ENCODE measurements at regions not wholly inside any gene's neighbourhood (a gene's known extent, or its start where the extent isn't known, plus 50 kb on each side); places are given as distances from the start of the nearest gene placed in this dataset.
"Not testable (repeated sequence)": the region's sequence is repeated elsewhere in the genome, so short reads cannot be mapped to it uniquely, and the experiment has no call there.

DNA sequence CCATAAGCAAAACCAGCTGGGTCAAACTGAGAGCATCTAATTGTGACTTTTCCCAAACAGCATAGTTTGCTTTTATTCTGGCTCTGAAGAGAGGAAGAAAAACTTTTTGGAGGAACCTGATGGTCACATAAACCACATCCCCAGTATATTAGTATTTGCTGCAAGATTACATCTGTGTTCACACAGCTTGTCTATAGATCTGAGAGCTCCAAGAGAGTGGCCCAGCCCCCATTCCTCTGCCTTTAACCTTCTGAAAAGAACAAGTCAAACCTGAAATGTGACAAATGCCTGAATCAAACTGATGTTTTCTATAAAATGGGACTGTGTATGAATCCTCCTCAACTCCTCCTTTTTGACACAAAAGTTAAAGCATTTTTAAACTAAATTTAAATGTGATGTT, 435.2 kb downstream of the ZNF479 start:
- H3K36me3 ChIP-seq (ENCODE audit: insufficient read depth, low read length); H3K9ac ChIP-seq (ENCODE audit: low read depth, low read length); H3K4me3 ChIP-seq (ENCODE audit: low read length); H3K27ac ChIP-seq (ENCODE audit: low read depth, low read length); H3K27me3 ChIP-seq (ENCODE audit: insufficient read depth, low read length); H3K4me1 ChIP-seq (ENCODE audit: insufficient read depth, low read length): not testable (repeated sequence)
- H3K9me3 ChIP-seq (ENCODE audit: insufficient read depth, low read depth, low read length): peaks cover 88% of the 10 kb centered on the region

DNA sequence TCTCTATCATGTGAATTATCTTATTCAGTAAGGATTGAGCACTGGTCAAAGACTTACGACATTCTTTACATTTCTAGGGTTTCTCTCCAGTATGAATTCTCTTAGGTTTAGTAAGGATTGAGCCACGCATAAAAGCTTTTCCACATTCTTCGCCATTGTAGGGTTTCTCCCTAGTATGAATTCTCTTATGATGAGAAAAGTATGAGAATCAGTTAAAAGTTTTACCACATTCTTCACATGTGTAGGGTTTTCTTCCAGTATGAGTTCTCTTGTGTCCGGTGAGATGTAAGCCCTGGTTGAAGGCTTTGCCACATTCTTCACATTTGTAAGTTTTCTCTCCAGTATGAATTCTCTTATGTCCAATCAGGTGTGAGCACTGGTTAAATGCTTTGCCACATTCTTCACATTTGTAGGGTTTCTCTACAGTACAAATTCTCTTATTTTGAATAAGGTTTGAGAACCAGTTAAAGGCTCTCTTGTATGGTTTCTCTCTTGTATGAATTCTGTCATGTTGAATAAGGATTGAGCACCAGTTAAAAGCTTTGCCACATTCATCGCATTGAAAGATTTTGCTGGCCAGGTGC, 445.9 kb downstream of the ZNF479 start:
- Histone ChIP-seq H3K9ac (ENCODE audit: low read depth, low read length) (no peak overlapping the region), H3K9me3 (ENCODE audit: insufficient read depth, low read depth, low read length) (peaks cover 88% of the 10 kb centered on the region), H3K27ac (ENCODE audit: low read depth, low read length) (no peak overlapping the region), H3K4me1 (ENCODE audit: insufficient read depth, low read length) (no peaks in the 10 kb centered on the region), H3K27me3 (ENCODE audit: insufficient read depth, low read length) (no peaks in the 10 kb centered on the region), H3K36me3 (ENCODE audit: insufficient read depth, low read length) (no peaks in the 10 kb centered on the region), H3K4me3 (ENCODE audit: low read length) (no peak overlapping the region)
- WGBS: 97% methylated on average over 4 of the region's 5 CpGs

DNA sequence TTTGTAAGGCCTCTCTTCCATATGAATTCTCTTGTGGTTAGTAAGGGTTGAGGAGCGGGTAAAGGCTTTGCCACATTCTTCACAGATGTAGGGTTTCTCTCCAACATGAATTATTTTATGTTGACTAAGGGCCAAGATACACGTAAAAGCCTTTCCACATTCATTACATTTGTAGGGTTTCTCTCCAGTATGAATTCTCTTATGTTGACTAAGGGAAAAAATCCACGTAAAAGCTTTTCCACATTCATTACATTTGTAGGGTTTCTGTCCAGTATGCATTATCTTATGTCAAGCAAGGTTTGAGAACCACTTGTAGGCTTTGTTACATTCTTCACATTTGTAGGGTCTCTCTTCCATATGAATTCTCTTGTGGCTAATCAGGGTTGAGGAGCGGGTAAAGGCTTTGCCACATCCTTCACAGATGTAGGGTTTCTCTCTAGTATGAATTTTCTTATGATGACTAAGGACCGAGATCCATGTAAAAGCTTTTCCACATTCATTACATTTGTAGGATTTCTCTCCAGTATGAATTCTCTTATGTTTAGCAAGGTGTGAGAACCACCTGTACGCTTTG, 493.0 kb downstream of the ZNF479 start:
- Histone ChIP-seq H3K27ac (ENCODE audit: low read depth, low read length) (no peak overlapping the region), H3K9ac (ENCODE audit: low read depth, low read length) (no peak overlapping the region), H3K27me3 (ENCODE audit: insufficient read depth, low read length) (no peaks in the 10 kb centered on the region), H3K4me3 (ENCODE audit: low read length) (no peak overlapping the region), H3K4me1 (ENCODE audit: insufficient read depth, low read length) (no peaks in the 10 kb centered on the region), H3K36me3 (ENCODE audit: insufficient read depth, low read length) (no peaks in the 10 kb centered on the region), H3K9me3 (ENCODE audit: insufficient read depth, low read depth, low read length) (peaks cover 96% of the 10 kb centered on the region)
- 100% methylated on average over 1 of the region's 6 CpGs for WGBS

GRCh38 chr7:56609852-56610355, 493.7 kb upstream of the NUPR2 start:
- no CpG with 5 or more reads among the region's 2 CpGs for WGBS
- H3K27me3 ChIP-seq (ENCODE audit: insufficient read depth, low read length): no peaks in the 10 kb centered on the region
- H3K4me3 ChIP-seq (ENCODE audit: low read length): no peak overlapping the region
- no peaks in the 10 kb centered on the region for H3K36me3 ChIP-seq (ENCODE audit: insufficient read depth, low read length)
- H3K4me1 ChIP-seq (ENCODE audit: insufficient read depth, low read length): no peaks in the 10 kb centered on the region
- H3K27ac ChIP-seq (ENCODE audit: low read depth, low read length): no peak overlapping the region
- no peak overlapping the region for H3K9ac ChIP-seq (ENCODE audit: low read depth, low read length)
- peaks cover 96% of the 10 kb centered on the region for H3K9me3 ChIP-seq (ENCODE audit: insufficient read depth, low read depth, low read length)

GRCh38 chr7:56605146-56605545, 488.9 kb upstream of the NUPR2 start:
- Histone ChIP-seq H3K9me3 (ENCODE audit: insufficient read depth, low read depth, low read length) (peaks cover 94% of the 10 kb centered on the region), H3K4me3 (ENCODE audit: low read length) (no peak overlapping the region), H3K27me3 (ENCODE audit: insufficient read depth, low read length) (no peaks in the 10 kb centered on the region), H3K4me1 (ENCODE audit: insufficient read depth, low read length) (no peaks in the 10 kb centered on the region), H3K9ac (ENCODE audit: low read depth, low read length) (no peak overlapping the region), H3K36me3 (ENCODE audit: insufficient read depth, low read length) (no peaks in the 10 kb centered on the region), H3K27ac (ENCODE audit: low read depth, low read length) (no peak overlapping the region)
- 89% methylated on average over 19 of the region's 19 CpGs for WGBS

DNA sequence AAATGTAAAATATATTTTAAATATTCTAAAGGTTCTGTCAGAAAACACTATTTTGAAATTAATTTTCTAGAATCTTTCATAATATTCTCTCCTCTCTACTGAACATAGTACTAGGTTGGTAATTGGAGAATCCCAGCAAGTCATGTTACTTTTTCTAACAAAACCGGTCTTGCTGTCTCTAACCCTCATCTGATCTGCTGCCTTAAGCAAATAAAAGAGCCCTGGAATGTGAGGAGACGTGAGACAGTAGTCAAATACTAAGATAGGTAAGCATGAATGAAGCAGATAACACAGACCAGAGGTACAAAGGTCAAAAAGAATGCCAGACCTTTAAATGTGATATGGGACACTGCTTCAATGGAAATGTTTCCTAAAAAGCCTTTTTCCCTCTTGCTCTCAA, 462.4 kb upstream of the NUPR2 start:
- no peak overlapping the region for H3K27ac ChIP-seq (ENCODE audit: low read depth, low read length)
- no peak overlapping the region for H3K4me3 ChIP-seq (ENCODE audit: low read length)
- no peaks in the 10 kb centered on the region for H3K36me3 ChIP-seq (ENCODE audit: insufficient read depth, low read length)
- WGBS: 22% methylated on average over 1 of the region's 2 CpGs
- no peaks in the 10 kb centered on the region for H3K27me3 ChIP-seq (ENCODE audit: insufficient read depth, low read length)
- peaks cover 91% of the 10 kb centered on the region for H3K9me3 ChIP-seq (ENCODE audit: insufficient read depth, low read depth, low read length)
- no peaks in the 10 kb centered on the region for H3K4me1 ChIP-seq (ENCODE audit: insufficient read depth, low read length)
- no peak overlapping the region for H3K9ac ChIP-seq (ENCODE audit: low read depth, low read length)

- H3K9ac ChIP-seq (ENCODE audit: low read depth, low read length): no peak overlapping the region
- no peak overlapping the region for H3K27ac ChIP-seq (ENCODE audit: low read depth, low read length)
- H3K9me3 ChIP-seq (ENCODE audit: insufficient read depth, low read depth, low read length): peaks cover 80% of the 10 kb centered on the region
- no CpG with 5 or more reads among the region's 1 CpG for WGBS
- no peaks in the 10 kb centered on the region for H3K4me1 ChIP-seq (ENCODE audit: insufficient read depth, low read length)
- no peaks in the 10 kb centered on the region for H3K27me3 ChIP-seq (ENCODE audit: insufficient read depth, low read length)
- no peaks in the 10 kb centered on the region for H3K36me3 ChIP-seq (ENCODE audit: insufficient read depth, low read length)
- H3K4me3 ChIP-seq (ENCODE audit: low read length): no peak overlapping the region
These were observed 454.8 kb upstream of the NUPR2 start for GRCh38 chr7:56570968-56571367.

- 94% methylated on average over 37 of the region's 37 CpGs for WGBS
- peaks cover 95% of the 10 kb centered on the region for H3K9me3 ChIP-seq (ENCODE audit: insufficient read depth, low read depth, low read length)
- no peaks in the 10 kb centered on the region for H3K27me3 ChIP-seq (ENCODE audit: insufficient read depth, low read length)
- H3K27ac ChIP-seq (ENCODE audit: low read depth, low read length): no peak overlapping the region
- no peak overlapping the region for H3K9ac ChIP-seq (ENCODE audit: low read depth, low read length)
- no peaks in the 10 kb centered on the region for H3K36me3 ChIP-seq (ENCODE audit: insufficient read depth, low read length)
- H3K4me3 ChIP-seq (ENCODE audit: low read length): no peak overlapping the region
- no peaks in the 10 kb centered on the region for H3K4me1 ChIP-seq (ENCODE audit: insufficient read depth, low read length)
These were observed 422.6 kb upstream of the NUPR2 start for GRCh38 chr7:56538541-56539429.

- H3K9me3 ChIP-seq (ENCODE audit: insufficient read depth, low read depth, low read length): peaks cover 96% of the 10 kb centered on the region
- 93% methylated on average over 19 of the region's 19 CpGs for WGBS
- no peaks in the 10 kb centered on the region for H3K27me3 ChIP-seq (ENCODE audit: insufficient read depth, low read length)
- H3K27ac ChIP-seq (ENCODE audit: low read depth, low read length): no peak overlapping the region
- no peak overlapping the region for H3K9ac ChIP-seq (ENCODE audit: low read depth, low read length)
- no peaks in the 10 kb centered on the region for H3K4me1 ChIP-seq (ENCODE audit: insufficient read depth, low read length)
- no peaks in the 10 kb centered on the region for H3K36me3 ChIP-seq (ENCODE audit: insufficient read depth, low read length)
- no peak overlapping the region for H3K4me3 ChIP-seq (ENCODE audit: low read length)
These were observed 421.7 kb upstream of the NUPR2 start for GRCh38 chr7:56537952-56538351.

DNA sequence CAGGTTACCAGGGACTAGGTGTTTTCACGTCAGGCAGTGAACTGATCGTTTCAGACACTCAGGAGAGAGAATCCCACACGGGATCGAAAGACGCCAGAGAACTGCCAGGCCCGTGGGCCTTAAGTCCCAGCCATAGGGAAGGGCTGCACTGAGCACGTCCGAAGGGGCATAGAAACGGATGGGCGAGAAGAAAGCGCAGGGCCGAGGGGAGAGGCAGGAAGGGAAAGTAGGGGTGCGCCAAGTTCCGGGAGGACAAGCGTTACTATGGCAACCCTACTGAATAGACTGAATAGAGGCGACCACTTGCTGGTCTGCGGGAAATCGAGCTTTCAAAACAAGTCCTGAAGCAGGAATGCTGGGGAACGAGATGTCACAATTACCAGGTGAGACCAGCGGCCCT, 421.3 kb upstream of the NUPR2 start:
- no peak overlapping the region for H3K9ac ChIP-seq (ENCODE audit: low read depth, low read length)
- H3K36me3 ChIP-seq (ENCODE audit: insufficient read depth, low read length): no peaks in the 10 kb centered on the region
- no peak overlapping the region for H3K27ac ChIP-seq (ENCODE audit: low read depth, low read length)
- H3K4me1 ChIP-seq (ENCODE audit: insufficient read depth, low read length): no peaks in the 10 kb centered on the region
- WGBS: 90% methylated on average over 20 of the region's 20 CpGs
- H3K27me3 ChIP-seq (ENCODE audit: insufficient read depth, low read length): no peaks in the 10 kb centered on the region
- H3K9me3 ChIP-seq (ENCODE audit: insufficient read depth, low read depth, low read length): peaks cover 96% of the 10 kb centered on the region
- H3K4me3 ChIP-seq (ENCODE audit: low read length): no peak overlapping the region

DNA sequence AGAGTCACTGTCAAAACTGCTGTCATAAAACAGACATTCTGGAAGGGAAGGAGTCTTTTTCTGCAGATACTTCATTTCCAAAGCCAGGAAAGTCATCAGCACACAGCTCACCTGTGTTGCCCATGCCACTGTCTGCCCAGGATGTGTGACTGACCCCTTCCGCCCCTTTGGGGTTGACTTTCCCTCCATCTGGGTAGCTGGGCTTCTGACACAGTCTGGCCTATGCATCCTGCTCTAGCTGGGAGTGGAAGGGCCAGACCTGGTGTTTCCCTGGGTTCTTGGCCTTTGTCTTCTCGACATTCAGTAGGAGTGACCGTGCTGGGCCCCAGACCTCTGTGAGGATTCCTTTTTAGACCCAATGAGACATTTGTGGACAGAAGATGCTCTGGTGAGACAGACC, 378.9 kb upstream of the NUPR2 start:
- Histone ChIP-seq H3K4me1 (ENCODE audit: insufficient read depth, low read length) (no peaks in the 10 kb centered on the region), H3K9ac (ENCODE audit: low read depth, low read length) (no peak overlapping the region), H3K36me3 (ENCODE audit: insufficient read depth, low read length) (no peaks in the 10 kb centered on the region), H3K4me3 (ENCODE audit: low read length) (peak overlapping the region; percentile 10; the same call in 1 of the 2 replicates), H3K27ac (ENCODE audit: low read depth, low read length) (no peak overlapping the region), H3K27me3 (ENCODE audit: insufficient read depth, low read length) (no peaks in the 10 kb centered on the region), H3K9me3 (ENCODE audit: insufficient read depth, low read depth, low read length) (peaks cover 96% of the 10 kb centered on the region)
- WGBS: 84% methylated on average over 3 of the region's 3 CpGs
